Fibroblast of skin of abdomen (primary cell): ENCODE measurements at regions not wholly inside any gene's neighbourhood (a gene's known extent, or its start where the extent isn't known, plus 50 kb on each side); places are given as distances from the start of the nearest gene placed in this dataset.

Source experiments
- DNase-seq: peaks from one replicate; pipeline ENCODE4 v3.0.0-alpha.2; 2013

GRCh38 chr3:117409701-117410459, 700.3 kb downstream of the TUSC7 start:
- peak; percentile 31 for DNase-seq

GRCh38 chr3:117411971-117412370, 702.4 kb downstream of the TUSC7 start:
- no peak for DNase-seq

GRCh38 chr3:117417411-117417810, 707.8 kb downstream of the TUSC7 start:
- no peak for DNase-seq

- DNase-seq: no peak
These were observed 717.5 kb downstream of the TUSC7 start for GRCh38 chr3:117427081-117427480.

- DNase-seq: no peak
These were observed 723.8 kb downstream of the TUSC7 start for GRCh38 chr3:117433427-117433826.

GRCh38 chr3:117434661-117435412, 725.3 kb downstream of the TUSC7 start:
- DNase-seq: no peak

GRCh38 chr3:117435506-117435905, 725.9 kb downstream of the TUSC7 start:
- no peak for DNase-seq

GRCh38 chr3:117439812-117440211, 730.2 kb downstream of the TUSC7 start:
- DNase-seq: peak; percentile 46

GRCh38 chr3:117441851-117442250, 732.3 kb downstream of the TUSC7 start:
- no peak for DNase-seq

GRCh38 chr3:117442566-117442965, 733.0 kb downstream of the TUSC7 start:
- DNase-seq: no peak

GRCh38 chr3:117443014-117443413, 733.4 kb downstream of the TUSC7 start:
- no peak for DNase-seq

GRCh38 chr3:117444175-117444574, 734.6 kb downstream of the TUSC7 start:
- DNase-seq: no peak

GRCh38 chr3:117447419-117447818, 737.8 kb downstream of the TUSC7 start:
- DNase-seq: no peak

- DNase-seq: no peak
These were observed 740.4 kb downstream of the TUSC7 start for GRCh38 chr3:117450026-117450425.

- peak; percentile 1 for DNase-seq
These were observed 744.7 kb downstream of the TUSC7 start for GRCh38 chr3:117454254-117454653.

GRCh38 chr3:117454908-117455307, 745.3 kb downstream of the TUSC7 start:
- DNase-seq: no peak

GRCh38 chr3:117455782-117456181, 746.2 kb downstream of the TUSC7 start:
- no peak for DNase-seq

- no peak for DNase-seq
These were observed 753.9 kb downstream of the TUSC7 start for GRCh38 chr3:117463276-117464115.

- DNase-seq: no peak
These were observed 762.3 kb downstream of the TUSC7 start for GRCh38 chr3:117471831-117472230.

GRCh38 chr3:117473981-117474538, 764.5 kb downstream of the TUSC7 start:
- DNase-seq: no peak

GRCh38 chr3:117476572-117476971, 767.0 kb downstream of the TUSC7 start:
- no peak for DNase-seq

GRCh38 chr3:117477214-117477755, 767.7 kb downstream of the TUSC7 start:
- DNase-seq: no peak
